ENCODE measurements at regions not wholly inside any gene's neighbourhood (a gene's known extent, or its start where the extent isn't known, plus 50 kb on each side); places are given as distances from the start of the nearest gene placed in this dataset.
"Not testable (repeated sequence)": the region's sequence is repeated elsewhere in the genome, so short reads cannot be mapped to it uniquely, and the experiment has no call there.

DNA sequence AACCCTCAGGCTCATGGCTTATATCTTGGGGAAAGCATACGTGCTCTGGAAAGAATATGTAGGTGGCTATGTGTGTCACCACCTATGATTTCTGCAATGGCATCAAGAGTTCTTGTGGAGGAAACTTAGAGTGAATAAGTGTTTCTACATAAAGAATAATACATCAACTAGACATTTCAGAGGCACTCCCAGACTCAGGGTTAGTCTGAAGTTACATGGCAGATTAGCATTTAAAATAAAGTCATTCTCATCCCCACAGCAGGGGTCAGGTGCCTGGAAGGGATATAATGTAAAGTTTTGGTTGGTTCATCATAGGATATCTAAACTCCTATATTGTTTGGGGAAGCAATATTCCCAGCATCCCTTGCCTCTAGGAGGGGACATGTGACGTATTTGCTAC is 182.1 kb downstream of the PCTP start:
- Histone ChIP-seq H2AFZ (ENCODE audit: low read depth, low read length) (no peak overlapping the region), H3K9ac (ENCODE audit: low read length) (no peak overlapping the region), H3K4me2 (ENCODE audit: low read length) (no peak overlapping the region), H3K36me3 (ENCODE audit: insufficient read depth, low read length) (no peaks in the 10 kb centered on the region), H3K9me2 (ENCODE audit: insufficient read depth, low read length) (no peaks in the 10 kb centered on the region), H3K9me3 (ENCODE audit: low read length) (no peaks in the 10 kb centered on the region), H3K27me3 (ENCODE audit: insufficient read depth, low read depth, low read length) (no peaks in the 10 kb centered on the region), H3K4me3 (ENCODE audit: low read length) (no peak overlapping the region), H4K20me1 (ENCODE audit: insufficient read depth) (no peaks in the 10 kb centered on the region), H3F3A (ENCODE audit: insufficient read depth, low read length, poor library complexity, severe bottlenecking) (no peaks in the 10 kb centered on the region), H3K79me2 (replicated peaks; ENCODE audit: insufficient read depth, low read length) (no peaks in the 10 kb centered on the region), H3K27ac (ENCODE audit: low read length) (no peak overlapping the region)
- TF ChIP-seq MXI1 (conservative IDR thresholded peaks at IDR 0.05; ENCODE audit: poor library complexity, severe bottlenecking) = no peak
- no peak for TF ChIP-seq RAD21 (conservative IDR thresholded peaks at IDR 0.05)
- TF ChIP-seq, protein P1, sequence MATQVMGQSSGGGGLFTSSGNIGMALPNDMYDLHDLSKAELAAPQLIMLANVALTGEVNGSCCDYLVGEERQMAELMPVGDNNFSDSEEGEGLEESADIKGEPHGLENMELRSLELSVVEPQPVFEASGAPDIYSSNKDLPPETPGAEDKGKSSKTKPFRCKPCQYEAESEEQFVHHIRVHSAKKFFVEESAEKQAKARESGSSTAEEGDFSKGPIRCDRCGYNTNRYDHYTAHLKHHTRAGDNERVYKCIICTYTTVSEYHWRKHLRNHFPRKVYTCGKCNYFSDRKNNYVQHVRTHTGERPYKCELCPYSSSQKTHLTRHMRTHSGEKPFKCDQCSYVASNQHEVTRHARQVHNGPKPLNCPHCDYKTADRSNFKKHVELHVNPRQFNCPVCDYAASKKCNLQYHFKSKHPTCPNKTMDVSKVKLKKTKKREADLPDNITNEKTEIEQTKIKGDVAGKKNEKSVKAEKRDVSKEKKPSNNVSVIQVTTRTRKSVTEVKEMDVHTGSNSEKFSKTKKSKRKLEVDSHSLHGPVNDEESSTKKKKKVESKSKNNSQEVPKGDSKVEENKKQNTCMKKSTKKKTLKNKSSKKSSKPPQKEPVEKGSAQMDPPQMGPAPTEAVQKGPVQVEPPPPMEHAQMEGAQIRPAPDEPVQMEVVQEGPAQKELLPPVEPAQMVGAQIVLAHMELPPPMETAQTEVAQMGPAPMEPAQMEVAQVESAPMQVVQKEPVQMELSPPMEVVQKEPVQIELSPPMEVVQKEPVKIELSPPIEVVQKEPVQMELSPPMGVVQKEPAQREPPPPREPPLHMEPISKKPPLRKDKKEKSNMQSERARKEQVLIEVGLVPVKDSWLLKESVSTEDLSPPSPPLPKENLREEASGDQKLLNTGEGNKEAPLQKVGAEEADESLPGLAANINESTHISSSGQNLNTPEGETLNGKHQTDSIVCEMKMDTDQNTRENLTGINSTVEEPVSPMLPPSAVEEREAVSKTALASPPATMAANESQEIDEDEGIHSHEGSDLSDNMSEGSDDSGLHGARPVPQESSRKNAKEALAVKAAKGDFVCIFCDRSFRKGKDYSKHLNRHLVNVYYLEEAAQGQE (IDR thresholded peaks at IDR 0.05; ENCODE audit: borderline replicate concordance) = no peak
- no peak for TF ChIP-seq EP300 (conservative IDR thresholded peaks at IDR 0.05; ENCODE audit: poor library complexity, severe bottlenecking)
- TF ChIP-seq POLR2AphosphoS5 (IDR thresholded peaks at IDR 0.05) = no peak
- TF ChIP-seq, protein P2, sequence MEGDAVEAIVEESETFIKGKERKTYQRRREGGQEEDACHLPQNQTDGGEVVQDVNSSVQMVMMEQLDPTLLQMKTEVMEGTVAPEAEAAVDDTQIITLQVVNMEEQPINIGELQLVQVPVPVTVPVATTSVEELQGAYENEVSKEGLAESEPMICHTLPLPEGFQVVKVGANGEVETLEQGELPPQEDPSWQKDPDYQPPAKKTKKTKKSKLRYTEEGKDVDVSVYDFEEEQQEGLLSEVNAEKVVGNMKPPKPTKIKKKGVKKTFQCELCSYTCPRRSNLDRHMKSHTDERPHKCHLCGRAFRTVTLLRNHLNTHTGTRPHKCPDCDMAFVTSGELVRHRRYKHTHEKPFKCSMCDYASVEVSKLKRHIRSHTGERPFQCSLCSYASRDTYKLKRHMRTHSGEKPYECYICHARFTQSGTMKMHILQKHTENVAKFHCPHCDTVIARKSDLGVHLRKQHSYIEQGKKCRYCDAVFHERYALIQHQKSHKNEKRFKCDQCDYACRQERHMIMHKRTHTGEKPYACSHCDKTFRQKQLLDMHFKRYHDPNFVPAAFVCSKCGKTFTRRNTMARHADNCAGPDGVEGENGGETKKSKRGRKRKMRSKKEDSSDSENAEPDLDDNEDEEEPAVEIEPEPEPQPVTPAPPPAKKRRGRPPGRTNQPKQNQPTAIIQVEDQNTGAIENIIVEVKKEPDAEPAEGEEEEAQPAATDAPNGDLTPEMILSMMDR (IDR thresholded peaks at IDR 0.05; ENCODE audit: poor library complexity, severe bottlenecking) = no peak
- TF ChIP-seq SMC3 (conservative IDR thresholded peaks at IDR 0.05; ENCODE audit: poor library complexity) = no peak
- no peak for TF ChIP-seq TAF1 (IDR thresholded peaks at IDR 0.05; ENCODE audit: low read depth)
- no peak for TF ChIP-seq EZH2 (IDR thresholded peaks at IDR 0.05; ENCODE audit: borderline replicate concordance, insufficient read depth, low read length, poor library complexity, severe bottlenecking)

DNA sequence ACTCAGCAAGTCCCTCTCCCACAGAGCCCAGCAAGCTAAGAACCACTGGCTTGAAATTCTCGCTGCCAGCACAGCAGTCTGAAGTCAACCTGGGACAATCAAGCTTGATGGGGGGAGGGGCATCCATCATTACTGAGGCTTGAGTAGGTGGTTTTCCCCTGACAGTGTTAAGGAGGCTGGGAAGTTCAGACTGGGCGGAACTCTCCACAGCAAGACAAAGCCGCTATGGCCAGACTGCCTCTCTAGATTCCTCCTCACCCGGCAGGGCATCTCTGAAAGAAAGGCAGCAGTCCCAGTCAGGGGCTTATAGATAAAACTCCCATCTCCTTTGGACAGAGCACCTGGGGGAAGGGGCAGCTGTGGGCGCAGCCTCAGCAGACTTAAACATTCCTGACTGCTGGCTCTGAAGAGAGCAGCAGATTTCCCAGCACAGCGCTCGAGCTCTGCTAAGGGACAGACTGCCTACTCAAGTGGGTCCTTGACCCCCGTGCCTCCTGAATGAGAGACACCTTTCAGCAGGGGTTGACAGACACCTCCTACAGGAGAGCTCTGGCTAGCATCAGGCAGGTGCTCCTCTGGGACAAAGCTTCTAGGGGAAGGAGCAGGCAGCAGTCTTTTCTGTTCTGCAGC is 188.4 kb downstream of the PCTP start:
- H3K9me2 ChIP-seq (ENCODE audit: insufficient read depth, low read length); H3K9me3 ChIP-seq (ENCODE audit: low read length); H3F3A ChIP-seq (ENCODE audit: insufficient read depth, low read length, poor library complexity, severe bottlenecking); H2AFZ ChIP-seq (ENCODE audit: low read depth, low read length); H4K20me1 ChIP-seq (ENCODE audit: insufficient read depth); H3K27ac ChIP-seq (ENCODE audit: low read length); H3K4me2 ChIP-seq (ENCODE audit: low read length); H3K27me3 ChIP-seq (ENCODE audit: insufficient read depth, low read depth, low read length); H3K79me2 ChIP-seq (replicated peaks; ENCODE audit: insufficient read depth, low read length); H3K9ac ChIP-seq (ENCODE audit: low read length); H3K36me3 ChIP-seq (ENCODE audit: insufficient read depth, low read length); H3K4me3 ChIP-seq (ENCODE audit: low read length): not testable (repeated sequence)

DNA sequence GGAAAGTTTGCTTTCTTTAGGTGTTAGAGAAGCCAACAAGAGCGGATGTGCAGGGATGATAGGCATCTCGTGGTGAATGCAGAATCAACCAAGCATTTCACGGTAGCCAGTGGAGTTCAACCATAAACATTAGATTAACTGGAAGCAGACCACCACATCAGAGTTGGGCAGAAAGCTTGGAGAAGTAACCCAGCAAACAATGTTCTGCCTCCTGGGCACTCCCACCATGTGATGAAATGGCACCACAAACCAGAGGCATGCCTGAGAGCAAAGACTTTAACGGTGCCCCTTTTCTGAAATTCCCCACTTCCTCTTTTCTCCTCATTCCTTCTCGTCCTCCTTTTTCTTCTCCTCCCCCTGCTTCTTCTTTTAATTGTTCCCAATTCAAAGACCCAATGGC is 193.5 kb upstream of the ANKFN1 start:
- Histone ChIP-seq H3K79me2 (replicated peaks; ENCODE audit: insufficient read depth, low read length) (no peaks in the 10 kb centered on the region), H3F3A (ENCODE audit: insufficient read depth, low read length, poor library complexity, severe bottlenecking) (no peaks in the 10 kb centered on the region), H4K20me1 (ENCODE audit: insufficient read depth) (no peaks in the 10 kb centered on the region), H3K4me2 (ENCODE audit: low read length) (no peak overlapping the region), H3K9me3 (ENCODE audit: low read length) (no peaks in the 10 kb centered on the region), H3K36me3 (ENCODE audit: insufficient read depth, low read length) (no peaks in the 10 kb centered on the region), H3K9ac (ENCODE audit: low read length) (no peak overlapping the region), H2AFZ (ENCODE audit: low read depth, low read length) (no peak overlapping the region), H3K27ac (ENCODE audit: low read length) (no peak overlapping the region), H3K4me3 (ENCODE audit: low read length) (no peak overlapping the region), H3K9me2 (ENCODE audit: insufficient read depth, low read length) (no peaks in the 10 kb centered on the region), H3K27me3 (ENCODE audit: insufficient read depth, low read depth, low read length) (no peaks in the 10 kb centered on the region)
- TF ChIP-seq POLR2AphosphoS5 (IDR thresholded peaks at IDR 0.05) (no peak), TAF1 (IDR thresholded peaks at IDR 0.05; ENCODE audit: low read depth) (no peak)
